CD1c-positive myeloid dendritic cell (primary cell): ENCODE measurements at regions not wholly inside any gene's neighbourhood (a gene's known extent, or its start where the extent isn't known, plus 50 kb on each side); places are given as distances from the start of the nearest gene placed in this dataset.
"Not testable (repeated sequence)": the region's sequence is repeated elsewhere in the genome, so short reads cannot be mapped to it uniquely, and the experiment has no call there.

Experiments used
- DNase-seq: peaks from one replicate; pipeline ENCODE4 v3.0.0-alpha.2; 2016; ENCODE audit errors: extremely low spot score

GRCh38 chr17:74134991-74135390 is 68.5 kb upstream of the RPL38 start:
- no peak for DNase-seq

GRCh38 chr17:74135391-74136167 is 67.9 kb upstream of the RPL38 start:
- no peak for DNase-seq

GRCh38 chr17:74137416-74137815 is 66.1 kb upstream of the RPL38 start:
- no peak for DNase-seq

GRCh38 chr17:74139120-74139519 is 64.4 kb upstream of the RPL38 start:
- DNase-seq = no peak

- DNase-seq = no peak
These were observed 63.2 kb upstream of the RPL38 start for GRCh38 chr17:74140282-74140681.

GRCh38 chr17:74141612-74142011 is 61.9 kb upstream of the RPL38 start:
- DNase-seq = no peak

GRCh38 chr17:74143318-74143717 is 60.2 kb upstream of the RPL38 start:
- not testable (repeated sequence) for DNase-seq

GRCh38 chr17:74145756-74146155 is 57.7 kb upstream of the RPL38 start:
- DNase-seq = no peak

- DNase-seq = no peak
These were observed 57.3 kb upstream of the RPL38 start for GRCh38 chr17:74146196-74146595.

- DNase-seq = no peak
These were observed 56.2 kb upstream of the RPL38 start for GRCh38 chr17:74147056-74147835.

- no peak for DNase-seq
These were observed 55.5 kb upstream of the RPL38 start for GRCh38 chr17:74147966-74148365.

- peak; percentile 15 for DNase-seq
These were observed 55.0 kb upstream of the RPL38 start for GRCh38 chr17:74148446-74148845.

- no peak for DNase-seq
These were observed 54.4 kb upstream of the RPL38 start for GRCh38 chr17:74148901-74149596.

- DNase-seq = no peak
These were observed 53.7 kb upstream of the RPL38 start for GRCh38 chr17:74149597-74150427.

- DNase-seq = no peak
These were observed 53.0 kb upstream of the RPL38 start for GRCh38 chr17:74150428-74151025.

GRCh38 chr17:74151551-74152315 is 51.7 kb upstream of the RPL38 start:
- no peak for DNase-seq

- DNase-seq = no peak
These were observed 50.7 kb upstream of the RPL38 start for GRCh38 chr17:74152591-74153455.

GRCh38 chr17:74153456-74153810 is 50.0 kb upstream of the RPL38 start:
- no peak for DNase-seq
